B cell (primary cell): ENCODE measurements at regions not wholly inside any gene's neighbourhood (a gene's known extent, or its start where the extent isn't known, plus 50 kb on each side); places are given as distances from the start of the nearest gene placed in this dataset.

Experiments
- ATAC-seq: fragments of 200-7000 bp; cut with Tn5 transposase; one replicate; pipeline ENCODE4 v1.10.0; 2021; ENCODE audit warnings: low read depth, mild to moderate bottlenecking, moderate number of reproducible peaks, moderate library complexity
- CTCF ChIA-PET: fragments of 350-600 bp; sonication (Branson Sonifier 250); formaldehyde crosslinking; loops from one replicate; lab custom pipeline; 2021; ENCODE audit warnings: antibody characterized with exemption, inconsistent platforms; lab: Charles Lee
- POLR2A ChIA-PET: fragments of 350-600 bp; sonication (Branson Sonifier 250); formaldehyde crosslinking; loops from one replicate; lab custom pipeline; 2021; ENCODE audit warnings: antibody characterized with exemption; lab: Charles Lee
- DNase-seq: peaks from one replicate; pipeline ENCODE4 v3.0.0; 2013
- H2AFZ ChIP-seq: 2 replicates; pipeline ENCODE4 v1.6.1; 2012; ENCODE audit warnings: mild to moderate bottlenecking, low read depth, low read length; ENCODE audit not compliant: insufficient read depth, poor library complexity, severe bottlenecking
- H3K27ac ChIP-seq, 2 donors: 1 replicate in 1 of 2; 2 replicates in 1 of 2; pipeline ENCODE4 v1.5.1; 2012 to 2013; ENCODE audit warnings: low read length in 2 of 2, mild to moderate bottlenecking in 2 of 2, moderate library complexity in 1 of 2
- H3K27me3 ChIP-seq, 4 experiments: fragments of 200-600 bp in 1 of 4; sonication (generic) in 1 of 4; replicated peaks in 1 of 4; 1 replicate in 2 of 4; 2 replicates in 2 of 4; pipeline versions ENCODE4 v1.6.1 to v1.7.0; 2013 to 2016; ENCODE audit warnings: low read length in 3 of 4, mild to moderate bottlenecking in 2 of 4, mixed read lengths in 1 of 4, moderate library complexity in 1 of 4; ENCODE audit not compliant: insufficient read depth in 4 of 4, control insufficient read depth in 3 of 4; ENCODE audit errors: control extremely low read depth in 1 of 4
- H3K36me3 ChIP-seq, 2 experiments: replicated peaks in 1 of 2; 1 replicate in 1 of 2; 2 replicates in 1 of 2; pipeline versions ENCODE4 v1.6.1 to v1.7.1; 2013; ENCODE audit warnings: low read length in 1 of 2; ENCODE audit not compliant: insufficient read depth in 2 of 2, control insufficient read depth in 1 of 2; ENCODE audit errors: control extremely low read depth in 1 of 2, extremely low read depth in 1 of 2
- H3K4me1 ChIP-seq, 2 donors: fragments of 200-600 bp in 1 of 2; sonication (generic) in 1 of 2; 1 replicate in 1 of 2; 2 replicates in 1 of 2; pipeline versions ENCODE4 v1.5.1 to v1.6.1; 2013 to 2017; ENCODE audit warnings: low read length in 2 of 2; ENCODE audit not compliant: control insufficient read depth in 2 of 2, insufficient read depth in 2 of 2
- H3K4me2 ChIP-seq: replicated peaks from 2 replicates; pipeline ENCODE3; 2012; ENCODE audit warnings: mild to moderate bottlenecking, low read depth, low read length; ENCODE audit not compliant: poor library complexity, severe bottlenecking
- H3K4me3 ChIP-seq, 5 experiments: fragments of 200-600 bp in 1 of 5; sonication (generic) in 1 of 5; 1 replicate in 3 of 5; 2 replicates in 2 of 5; pipeline versions ENCODE4 v1.5.1 to v1.7.0; 2011 to 2016; ENCODE audit warnings: low read length in 4 of 5, mild to moderate bottlenecking in 4 of 5, low read depth in 2 of 5, control low read depth in 1 of 5, moderate library complexity in 1 of 5; ENCODE audit not compliant: insufficient read depth in 1 of 5; ENCODE audit errors: control extremely low read depth in 1 of 5, extremely low read depth in 1 of 5
- H3K79me2 ChIP-seq: fragments of 200-600 bp; sonication (generic); one replicate; pipeline ENCODE4 v1.6.0; 2016; ENCODE audit warnings: low read length; ENCODE audit not compliant: control insufficient read depth, insufficient read depth
- H3K9ac ChIP-seq: fragments of 200-600 bp; sonication (generic); 2 replicates; pipeline ENCODE4 v1.6.1; 2017; ENCODE audit warnings: mild to moderate bottlenecking, low read length, moderate library complexity
- H3K9me3 ChIP-seq, 3 donors: one replicate each; pipeline versions ENCODE4 v1.6.1 to v1.7.1; 2013; ENCODE audit warnings: low read length in 2 of 3; ENCODE audit not compliant: control insufficient read depth in 2 of 3, insufficient read depth in 1 of 3; ENCODE audit errors: control extremely low read depth in 1 of 3
- H4K20me1 ChIP-seq: 2 replicates; pipeline ENCODE4 v1.6.0; 2012; ENCODE audit warnings: mild to moderate bottlenecking, low read length; ENCODE audit not compliant: insufficient read depth, control insufficient read depth, poor library complexity, severe bottlenecking
- H3K27ac Mint-ChIP-seq: one replicate; pipeline ENCODE4 v1.8.0; 2021; ENCODE audit warnings: mixed read lengths
- H3K27me3 Mint-ChIP-seq: one replicate; pipeline ENCODE4 v1.8.0; 2021; ENCODE audit warnings: mixed read lengths
- H3K4me1 Mint-ChIP-seq: one replicate; pipeline ENCODE4 v1.8.0; 2021; ENCODE audit warnings: mixed read lengths
- H3K4me3 Mint-ChIP-seq: one replicate; pipeline ENCODE4 v1.8.0; 2021; ENCODE audit warnings: mixed read lengths
- H3K9me3 Mint-ChIP-seq: one replicate; pipeline ENCODE4 v1.8.0; 2022; ENCODE audit warnings: mixed read lengths; ENCODE audit not compliant: insufficient read depth
- EZH2 ChIP-seq: IDR thresholded peaks from 2 replicates; pipeline ENCODE4 v1.6.1; 2012; ENCODE audit warnings: borderline replicate concordance, low read depth, mild to moderate bottlenecking, moderate library complexity, low read length; ENCODE audit not compliant: insufficient read depth, poor library complexity, severe bottlenecking
- WGBS: methylation state at CpG from one replicate; pipeline ENCODE4 v1.1.5; 2013; ENCODE audit warnings: missing lambda C conversion rate; ENCODE audit not compliant: insufficient coverage; 5-methylcytosine and 5-hydroxymethylcytosine counted together
- intact Hi-C: fragments of 100-400 bp; cut with micrococcal nuclease; formaldehyde crosslinking; loops from one replicate; pipeline ENCODE4 v1.10.0; 2022
- TF ChIP-seq, protein P1 (sequence below): fragments of 200-600 bp; IDR thresholded peaks from one replicate; pipeline ENCODE4 v1.8.0; 2022; ENCODE audit warnings: antibody characterized with exemption, mild to moderate bottlenecking

DNA sequence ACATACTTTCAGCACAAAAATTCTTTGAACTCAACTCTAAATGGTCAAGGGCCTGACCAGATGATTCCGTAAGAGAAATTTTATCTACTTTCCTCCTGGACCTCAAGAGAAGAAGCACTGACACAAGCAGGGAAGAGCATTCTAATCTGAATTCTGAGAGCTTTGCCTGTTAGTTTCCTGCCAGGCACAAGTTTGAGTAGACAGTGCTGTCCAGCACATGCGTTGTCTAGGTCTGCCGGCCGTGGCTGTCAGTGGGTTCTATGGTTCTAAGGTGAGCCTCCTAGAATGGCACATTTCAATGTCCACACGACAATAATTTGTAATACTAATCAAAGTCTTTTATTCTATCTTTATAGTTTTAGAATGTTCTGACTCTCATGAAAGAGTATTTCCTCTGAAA is 91.9 kb downstream of the RFPL4B start:
- DNase-seq (no peak), ATAC-seq (no peak)
- Histone ChIP-seq H3K4me2 (no peak overlapping the region), H3K4me1 (no peaks in the 10 kb centered on the region), H3K27me3 (peaks cover 0 to 1% (median 0%) of the 10 kb centered on the region in 4 experiments), H3K4me3 (no peak overlapping the region), H3K9ac (no peak overlapping the region), H4K20me1 (no peaks in the 10 kb centered on the region), H3K9me3 (no peaks in the 10 kb centered on the region), H3K36me3 (no peaks in the 10 kb centered on the region), H2AFZ (no peak overlapping the region), H3K27ac (no peak overlapping the region), H3K79me2 (no peaks in the 10 kb centered on the region)
- H3K4me3 Mint-ChIP-seq: no peak overlapping the region
- H3K4me1 Mint-ChIP-seq: no peaks in the 10 kb centered on the region
- no peaks in the 10 kb centered on the region for H3K27me3 Mint-ChIP-seq
- H3K9me3 Mint-ChIP-seq: no peaks in the 10 kb centered on the region
- H3K27ac Mint-ChIP-seq: no peak overlapping the region
- TF ChIP-seq, protein P1, sequence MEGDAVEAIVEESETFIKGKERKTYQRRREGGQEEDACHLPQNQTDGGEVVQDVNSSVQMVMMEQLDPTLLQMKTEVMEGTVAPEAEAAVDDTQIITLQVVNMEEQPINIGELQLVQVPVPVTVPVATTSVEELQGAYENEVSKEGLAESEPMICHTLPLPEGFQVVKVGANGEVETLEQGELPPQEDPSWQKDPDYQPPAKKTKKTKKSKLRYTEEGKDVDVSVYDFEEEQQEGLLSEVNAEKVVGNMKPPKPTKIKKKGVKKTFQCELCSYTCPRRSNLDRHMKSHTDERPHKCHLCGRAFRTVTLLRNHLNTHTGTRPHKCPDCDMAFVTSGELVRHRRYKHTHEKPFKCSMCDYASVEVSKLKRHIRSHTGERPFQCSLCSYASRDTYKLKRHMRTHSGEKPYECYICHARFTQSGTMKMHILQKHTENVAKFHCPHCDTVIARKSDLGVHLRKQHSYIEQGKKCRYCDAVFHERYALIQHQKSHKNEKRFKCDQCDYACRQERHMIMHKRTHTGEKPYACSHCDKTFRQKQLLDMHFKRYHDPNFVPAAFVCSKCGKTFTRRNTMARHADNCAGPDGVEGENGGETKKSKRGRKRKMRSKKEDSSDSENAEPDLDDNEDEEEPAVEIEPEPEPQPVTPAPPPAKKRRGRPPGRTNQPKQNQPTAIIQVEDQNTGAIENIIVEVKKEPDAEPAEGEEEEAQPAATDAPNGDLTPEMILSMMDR: no peak
- no peak for TF ChIP-seq EZH2
- intact Hi-C loops: no loop called here
- 100% methylated on average over 1 of the region's 5 CpGs for WGBS
- ChIA-PET CTCF (no interaction called here), POLR2A (no interaction called here)

DNA sequence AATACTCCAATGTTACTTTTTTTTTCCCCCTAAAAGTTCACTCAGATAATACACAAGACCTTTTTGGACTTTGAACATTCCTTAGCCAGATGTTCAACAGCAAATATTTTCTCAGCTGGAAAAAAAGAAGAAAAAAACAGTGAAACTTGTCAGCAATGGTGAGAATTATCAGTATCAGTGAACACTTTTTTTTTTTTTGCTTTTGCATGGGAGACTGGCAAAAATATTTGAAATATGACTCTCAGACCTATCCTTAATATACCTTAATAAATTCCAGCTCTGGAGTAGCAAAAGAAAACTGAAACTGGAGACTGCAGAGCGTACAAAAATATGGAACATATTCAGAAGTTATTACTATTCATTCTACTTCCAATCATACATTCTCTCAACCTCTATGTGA is 92.3 kb downstream of the RFPL4B start:
- intact Hi-C loops: no loop called here
- no peaks in the 10 kb centered on the region for H3K9me3 Mint-ChIP-seq
- no peak for ATAC-seq
- Histone ChIP-seq H3K9me3 (no peaks in the 10 kb centered on the region), H3K4me1 (no peaks in the 10 kb centered on the region), H4K20me1 (no peaks in the 10 kb centered on the region), H3K9ac (no peak overlapping the region), H3K27me3 (peaks cover 0 to 2% (median 0%) of the 10 kb centered on the region in 4 experiments), H3K4me2 (no peak overlapping the region), H3K27ac (no peak overlapping the region), H3K4me3 (no peak overlapping the region), H3K79me2 (no peaks in the 10 kb centered on the region), H2AFZ (no peak overlapping the region), H3K36me3 (no peaks in the 10 kb centered on the region)
- CTCF ChIA-PET: no interaction called here
- no peak for TF ChIP-seq EZH2
- TF ChIP-seq, protein P1: no peak
- H3K4me1 Mint-ChIP-seq: no peaks in the 10 kb centered on the region
- no peak overlapping the region for H3K4me3 Mint-ChIP-seq
- no peaks in the 10 kb centered on the region for H3K27me3 Mint-ChIP-seq
- POLR2A ChIA-PET: no interaction called here
- H3K27ac Mint-ChIP-seq: no peak overlapping the region
- no peak for DNase-seq
- no CpG with 5 or more reads among the region's 1 CpG for WGBS
